ENCODE measurements at regions not wholly inside any gene's neighbourhood (a gene's known extent, or its start where the extent isn't known, plus 50 kb on each side); places are given as distances from the start of the nearest gene placed in this dataset.

DNA sequence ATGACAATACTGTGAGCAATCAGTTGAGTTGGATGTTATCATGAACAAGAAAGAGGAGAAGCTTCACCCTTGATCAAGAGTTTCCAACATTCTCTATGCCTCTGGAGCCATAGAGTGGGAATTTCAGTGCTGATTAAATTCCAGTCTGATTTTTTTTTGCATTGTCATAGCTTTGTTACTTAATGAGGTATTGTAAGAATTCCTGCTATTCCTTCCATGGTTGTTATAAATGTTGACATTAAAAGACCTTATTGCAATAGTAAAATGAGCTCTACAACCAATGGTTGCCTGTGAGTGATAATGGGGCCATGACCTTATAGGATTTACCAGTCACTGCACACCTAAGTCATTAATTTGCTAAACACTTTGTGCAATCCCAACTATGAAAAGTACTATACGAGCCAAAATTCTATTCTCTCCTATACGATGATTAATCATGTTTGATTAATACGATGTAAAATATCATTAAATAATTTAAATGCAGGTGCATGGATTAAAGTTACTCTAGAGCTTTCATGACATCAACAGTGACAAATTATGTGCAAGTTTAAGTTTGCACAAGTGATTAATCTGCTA, 353.2 kb upstream of the KLF6 start:
- TF ChIP-seq, protein P1, sequence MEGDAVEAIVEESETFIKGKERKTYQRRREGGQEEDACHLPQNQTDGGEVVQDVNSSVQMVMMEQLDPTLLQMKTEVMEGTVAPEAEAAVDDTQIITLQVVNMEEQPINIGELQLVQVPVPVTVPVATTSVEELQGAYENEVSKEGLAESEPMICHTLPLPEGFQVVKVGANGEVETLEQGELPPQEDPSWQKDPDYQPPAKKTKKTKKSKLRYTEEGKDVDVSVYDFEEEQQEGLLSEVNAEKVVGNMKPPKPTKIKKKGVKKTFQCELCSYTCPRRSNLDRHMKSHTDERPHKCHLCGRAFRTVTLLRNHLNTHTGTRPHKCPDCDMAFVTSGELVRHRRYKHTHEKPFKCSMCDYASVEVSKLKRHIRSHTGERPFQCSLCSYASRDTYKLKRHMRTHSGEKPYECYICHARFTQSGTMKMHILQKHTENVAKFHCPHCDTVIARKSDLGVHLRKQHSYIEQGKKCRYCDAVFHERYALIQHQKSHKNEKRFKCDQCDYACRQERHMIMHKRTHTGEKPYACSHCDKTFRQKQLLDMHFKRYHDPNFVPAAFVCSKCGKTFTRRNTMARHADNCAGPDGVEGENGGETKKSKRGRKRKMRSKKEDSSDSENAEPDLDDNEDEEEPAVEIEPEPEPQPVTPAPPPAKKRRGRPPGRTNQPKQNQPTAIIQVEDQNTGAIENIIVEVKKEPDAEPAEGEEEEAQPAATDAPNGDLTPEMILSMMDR (IDR thresholded peaks at IDR 0.05; ENCODE audit: unreplicated experiment) = no peak
- peaks cover 3% of the 10 kb centered on the region for H3K4me1 Mint-ChIP-seq (ENCODE audit: unreplicated experiment)
- H3K36me3 Mint-ChIP-seq (ENCODE audit: low read depth, unreplicated experiment) = no peaks in the 10 kb centered on the region
- no peak overlapping the region for H3K4me3 Mint-ChIP-seq (ENCODE audit: unreplicated experiment)
- peaks cover 3% of the 10 kb centered on the region for H3K27me3 Mint-ChIP-seq (ENCODE audit: unreplicated experiment)
- H3K27ac Mint-ChIP-seq (ENCODE audit: unreplicated experiment) = no peak overlapping the region
- H3K9me3 Mint-ChIP-seq (ENCODE audit: unreplicated experiment) = peaks cover 4% of the 10 kb centered on the region
- no peak for DNase-seq (ENCODE audit: low spot score)

DNA sequence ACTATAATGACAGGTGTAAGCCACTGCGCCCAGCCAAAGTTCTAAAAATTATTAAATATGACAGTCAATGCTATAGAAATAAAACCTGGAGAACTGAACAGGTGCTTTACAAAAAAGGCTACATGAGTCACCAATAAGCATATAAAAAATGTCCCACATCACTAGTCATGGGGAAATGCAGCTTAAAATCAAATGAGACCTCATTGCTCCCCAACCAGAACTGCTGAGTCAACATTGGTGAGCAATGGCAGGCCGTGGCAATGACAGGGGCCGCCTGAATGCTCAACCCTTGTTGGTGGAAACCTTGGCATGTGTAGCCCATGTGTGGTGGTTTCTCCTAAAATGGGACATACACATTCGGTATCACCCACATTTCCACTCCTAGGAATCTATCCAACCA, 352.3 kb upstream of the KLF6 start:
- no peak for DNase-seq (ENCODE audit: low spot score)
- Mint-ChIP-seq H3K27ac (ENCODE audit: unreplicated experiment) (no peak overlapping the region), H3K4me1 (ENCODE audit: unreplicated experiment) (peaks cover 3% of the 10 kb centered on the region), H3K27me3 (ENCODE audit: unreplicated experiment) (peaks cover 3% of the 10 kb centered on the region), H3K4me3 (ENCODE audit: unreplicated experiment) (no peak overlapping the region), H3K36me3 (ENCODE audit: low read depth, unreplicated experiment) (no peaks in the 10 kb centered on the region), H3K9me3 (ENCODE audit: unreplicated experiment) (peaks cover 4% of the 10 kb centered on the region)
- TF ChIP-seq, protein P1 (IDR thresholded peaks at IDR 0.05; ENCODE audit: unreplicated experiment) = no peak

DNA sequence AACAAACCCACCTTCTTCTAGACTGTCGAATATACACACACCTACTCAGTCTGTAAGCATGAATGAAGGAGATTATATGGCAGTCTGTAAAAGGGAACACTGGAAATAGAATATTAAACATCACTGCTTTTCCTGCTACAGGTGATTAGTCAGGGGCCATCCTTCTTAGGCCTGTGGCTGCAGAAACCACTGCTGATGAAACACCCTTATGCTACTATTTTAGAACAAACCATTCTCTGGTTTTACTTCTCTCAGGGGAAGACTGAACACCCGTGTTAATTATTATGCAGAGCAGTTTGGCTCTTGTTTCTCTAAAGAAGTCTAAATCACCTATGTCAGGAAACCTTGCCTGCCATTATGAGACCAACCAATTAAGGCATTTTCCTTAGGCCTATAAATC, 351.1 kb upstream of the KLF6 start:
- TF ChIP-seq, protein P1 (IDR thresholded peaks at IDR 0.05; ENCODE audit: unreplicated experiment) = no peak
- Mint-ChIP-seq H3K27me3 (ENCODE audit: unreplicated experiment) (peaks cover 3% of the 10 kb centered on the region), H3K36me3 (ENCODE audit: low read depth, unreplicated experiment) (no peaks in the 10 kb centered on the region), H3K4me3 (ENCODE audit: unreplicated experiment) (no peak overlapping the region), H3K27ac (ENCODE audit: unreplicated experiment) (no peak overlapping the region), H3K4me1 (ENCODE audit: unreplicated experiment) (peaks cover 3% of the 10 kb centered on the region), H3K9me3 (ENCODE audit: unreplicated experiment) (peaks cover 4% of the 10 kb centered on the region)
- no peak for DNase-seq (ENCODE audit: low spot score)

DNA sequence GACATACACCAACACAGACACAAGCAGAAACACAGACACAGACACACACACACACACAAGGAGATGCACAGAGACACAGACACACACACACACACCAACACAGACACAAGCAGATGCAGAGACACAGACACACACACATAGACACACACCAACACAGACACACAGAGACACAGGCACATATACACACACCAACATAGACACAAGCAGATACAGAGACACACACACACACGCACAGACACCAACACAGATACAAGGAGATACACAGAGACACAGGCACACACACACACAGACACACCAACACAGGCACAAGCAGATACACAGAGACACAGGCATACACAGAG, 347.2 kb upstream of the KLF6 start:
- Mint-ChIP-seq H3K9me3 (ENCODE audit: unreplicated experiment) (peaks cover 4% of the 10 kb centered on the region), H3K27ac (ENCODE audit: unreplicated experiment) (no peak overlapping the region), H3K36me3 (ENCODE audit: low read depth, unreplicated experiment) (peaks cover 6% of the 10 kb centered on the region), H3K4me1 (ENCODE audit: unreplicated experiment) (peaks cover 24% of the 10 kb centered on the region), H3K4me3 (ENCODE audit: unreplicated experiment) (no peak overlapping the region), H3K27me3 (ENCODE audit: unreplicated experiment) (peaks cover 3% of the 10 kb centered on the region)
- TF ChIP-seq, protein P1 (IDR thresholded peaks at IDR 0.05; ENCODE audit: unreplicated experiment) = no peak
- DNase-seq (ENCODE audit: low spot score) = no peak

DNA sequence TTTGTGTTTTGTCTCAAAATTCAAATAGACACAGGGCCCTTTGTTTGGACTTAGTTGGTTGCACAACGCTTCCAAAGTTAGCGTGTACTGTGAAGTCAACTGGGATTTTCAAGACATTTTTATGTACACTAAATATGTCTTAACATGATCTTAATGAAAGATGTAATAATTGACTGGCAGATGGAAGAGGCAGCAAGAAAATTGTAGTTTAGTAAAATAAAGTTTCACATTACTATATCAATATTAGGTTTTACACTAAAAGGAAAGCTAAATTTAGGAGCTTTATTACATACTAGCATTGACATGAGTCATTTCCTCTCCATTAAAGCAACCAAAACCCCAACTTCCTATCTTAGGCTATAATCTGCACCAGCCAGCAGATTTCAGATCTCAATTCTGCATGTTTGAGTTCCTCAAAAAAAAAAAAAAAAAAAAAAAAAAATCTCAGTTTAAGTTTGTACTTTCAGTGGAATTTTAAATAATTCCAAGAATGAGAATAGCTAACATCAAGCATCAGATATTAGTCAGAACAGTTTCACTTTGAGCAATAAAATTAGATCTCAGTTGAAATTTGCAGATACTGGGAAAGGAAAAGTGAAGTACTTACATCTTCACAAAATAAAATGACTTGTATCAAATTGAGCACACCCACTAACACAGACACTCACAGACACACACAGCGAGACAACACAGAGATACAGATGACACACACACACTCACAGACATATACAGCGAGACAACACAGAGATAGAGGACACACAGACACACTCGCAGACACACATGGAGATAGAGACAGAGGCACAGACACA, 346.6 kb upstream of the KLF6 start:
- DNase-seq (ENCODE audit: low spot score) = no peak
- peaks cover 6% of the 10 kb centered on the region for H3K36me3 Mint-ChIP-seq (ENCODE audit: low read depth, unreplicated experiment)

More for the DNA sequence above, 346.6 kb upstream of the KLF6 start:
- Mint-ChIP-seq H3K4me1 (ENCODE audit: unreplicated experiment) (peaks cover 25% of the 10 kb centered on the region), H3K9me3 (ENCODE audit: unreplicated experiment) (peaks cover 4% of the 10 kb centered on the region), H3K27ac (ENCODE audit: unreplicated experiment) (no peak overlapping the region), H3K27me3 (ENCODE audit: unreplicated experiment) (peaks cover 3% of the 10 kb centered on the region), H3K4me3 (ENCODE audit: unreplicated experiment) (no peak overlapping the region)
- TF ChIP-seq, protein P1 (IDR thresholded peaks at IDR 0.05; ENCODE audit: unreplicated experiment) = no peak

Measured in endothelial cell (in vitro differentiated cells).